Activated CD4-positive, alpha-beta T cell treated with anti-CD3 and anti-CD28 coated beads for 48 hours (primary cell): ENCODE measurements at regions not wholly inside any gene's neighbourhood (a gene's known extent, or its start where the extent isn't known, plus 50 kb on each side); places are given as distances from the start of the nearest gene placed in this dataset.

Source experiments
- DNase-seq: peaks from one replicate; pipeline ENCODE4 v3.0.0-alpha.2; 2020

- DNase-seq, result no peak
Observed at GRCh38 chr2:189374481-189374880, 66.8 kb upstream of the WDR75 start.

- no peak for DNase-seq
Observed at GRCh38 chr2:189375842-189376241, 65.4 kb upstream of the WDR75 start.

DNA sequence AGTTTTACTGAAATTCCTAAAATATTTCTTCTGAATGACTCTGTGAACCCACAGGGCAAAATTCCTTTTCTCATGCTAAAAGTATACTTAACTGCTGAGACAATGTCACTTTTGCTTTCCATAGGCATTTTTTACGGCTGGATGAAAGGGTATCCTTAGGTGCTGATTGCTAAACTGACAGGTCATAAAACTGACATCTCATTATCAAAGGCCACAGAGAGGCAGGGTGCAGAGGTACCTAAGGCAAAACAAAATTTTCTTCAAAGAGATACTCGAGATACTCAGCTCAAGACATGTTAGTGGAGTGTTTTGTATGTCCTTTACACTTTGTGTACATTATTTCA lies 62.0 kb upstream of the WDR75 start:
- DNase-seq, result no peak

- DNase-seq, result no peak
Observed at GRCh38 chr2:189379731-189380261, 61.5 kb upstream of the WDR75 start.

DNA sequence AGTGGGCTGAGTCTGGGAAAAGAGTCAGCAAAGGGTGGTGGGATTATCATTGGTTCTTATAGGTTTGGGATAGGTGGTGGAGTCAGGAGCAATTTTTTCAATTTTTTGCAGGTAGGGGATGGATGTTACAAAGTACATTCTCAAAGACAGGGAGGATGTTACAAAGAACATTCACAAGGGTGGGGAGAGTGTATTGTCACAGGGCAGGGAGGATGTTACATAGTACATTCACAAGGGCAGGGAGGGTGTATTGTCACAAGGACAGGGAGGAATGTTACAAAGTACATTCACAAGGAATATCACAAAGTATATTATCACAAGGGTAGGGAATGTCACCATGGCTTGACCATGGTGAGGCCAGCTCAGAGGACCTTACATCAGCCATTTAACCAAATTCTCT lies 58.6 kb upstream of the WDR75 start:
- DNase-seq, result no peak

DNA sequence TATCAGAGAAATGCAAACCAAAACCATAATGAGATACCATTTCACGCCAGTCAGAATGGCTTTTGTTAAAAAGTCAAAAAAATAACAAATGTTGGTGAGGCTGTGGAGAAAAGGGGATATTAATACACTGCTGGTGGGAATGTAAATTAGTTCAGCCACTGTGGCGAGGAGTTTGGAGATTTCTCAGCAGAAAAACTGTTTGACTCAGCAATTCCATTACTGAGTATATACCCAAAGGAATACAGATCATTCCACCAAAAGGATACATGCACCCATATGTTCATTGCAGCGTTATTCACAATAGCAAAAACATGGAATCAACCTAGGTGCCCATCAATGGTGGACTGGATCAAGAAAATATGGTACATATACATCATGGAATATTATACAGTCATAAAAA lies 54.5 kb upstream of the WDR75 start:
- no peak for DNase-seq

DNA sequence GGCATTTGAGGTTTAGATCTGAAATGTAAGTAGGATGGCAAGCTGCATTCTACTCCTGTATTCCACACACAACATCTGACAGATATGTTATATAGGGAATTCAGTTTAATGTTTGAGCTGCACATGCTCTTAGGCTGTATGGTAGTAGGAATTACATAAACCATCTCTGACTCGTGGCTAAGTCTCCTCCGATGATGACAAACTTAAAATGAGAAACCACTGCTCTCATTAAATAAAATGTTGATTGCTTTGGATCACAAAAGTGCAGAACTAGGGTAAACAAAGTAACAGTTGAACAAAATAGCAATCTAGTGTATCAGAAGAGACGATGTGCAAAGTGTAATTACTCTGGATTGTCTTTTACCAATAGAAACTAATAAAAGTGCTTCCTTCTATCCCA lies 50.1 kb upstream of the WDR75 start:
- DNase-seq, result no peak
